H1 (cell line): ENCODE measurements at regions not wholly inside any gene's neighbourhood (a gene's known extent, or its start where the extent isn't known, plus 50 kb on each side); places are given as distances from the start of the nearest gene placed in this dataset.

Source experiments
- CTCF ChIA-PET: fragments of 300-600 bp; sonication (Branson Sonifier 250); formaldehyde crosslinking; loops from one replicate; lab custom pipeline; 2021; ENCODE audit not compliant: partially characterized antibody; lab: Charles Lee
- POLR2A ChIA-PET: fragments of 300-600 bp; sonication (Branson Sonifier 250); formaldehyde crosslinking; loops from one replicate; lab custom pipeline; 2021; ENCODE audit warnings: inconsistent platforms; ENCODE audit not compliant: partially characterized antibody; lab: Charles Lee
- DNase-seq, 2 experiments: peaks; one replicate each; pipeline versions ENCODE4 v3.0.0 to v3.0.0-alpha.2; 2010 to 2022; ENCODE audit warnings: low spot score in 2 of 2, low read depth in 1 of 2, mixed read lengths in 1 of 2
- FAIRE-seq: peaks from 2 replicates; lab custom pipeline; 2011; peaks lifted over from hg19 to GRCh38; lab: Jason Lieb, UNC
- H2AFZ ChIP-seq: 2 replicates; pipeline ENCODE4 v1.8.1; 2012; ENCODE audit warnings: low read length, inconsistent platforms
- H2AK5ac ChIP-seq: 2 replicates; pipeline ENCODE4 v1.6.1; 2013; ENCODE audit warnings: low read depth, low read length
- H2BK120ac ChIP-seq: replicated peaks from 2 replicates; pipeline ENCODE3; 2013; ENCODE audit warnings: low read depth, low read length, inconsistent platforms
- H2BK12ac ChIP-seq: 2 replicates; pipeline ENCODE4 v1.6.1; 2013; ENCODE audit warnings: low read depth, low read length
- H2BK15ac ChIP-seq: 2 replicates; pipeline ENCODE4 v1.6.1; 2013; ENCODE audit warnings: low read length
- H2BK20ac ChIP-seq: 2 replicates; pipeline ENCODE4 v1.6.1; 2013; ENCODE audit warnings: low read length
- H2BK5ac ChIP-seq: 2 replicates; pipeline ENCODE4 v1.6.1; 2013; ENCODE audit warnings: low read depth, low read length
- H3K14ac ChIP-seq: 2 replicates; pipeline ENCODE4 v1.6.1; 2013; ENCODE audit warnings: inconsistent platforms; ENCODE audit not compliant: insufficient read length
- H3K18ac ChIP-seq: 2 replicates; pipeline ENCODE4 v1.6.1; 2013; ENCODE audit warnings: low read length; ENCODE audit errors: extremely low read depth
- H3K23ac ChIP-seq: 2 replicates; pipeline ENCODE4 v1.6.1; 2013; ENCODE audit warnings: inconsistent platforms; ENCODE audit not compliant: insufficient read length
- H3K23me2 ChIP-seq: 2 replicates; pipeline ENCODE4 v1.6.1; 2013; ENCODE audit warnings: low read depth, low read length
- H3K27ac ChIP-seq: 2 replicates; pipeline ENCODE4 v1.6.1; 2011; ENCODE audit warnings: low read depth, low read length, inconsistent platforms
- H3K27me3 ChIP-seq, 4 experiments: replicated peaks in 1 of 4; 1 replicate in 1 of 4; 2 replicates in 3 of 4; pipeline versions ENCODE4 v1.6.1 to v1.8.1; 2011 to 2013; ENCODE audit warnings: low read length in 3 of 4, mild to moderate bottlenecking in 3 of 4, inconsistent platforms in 2 of 4, mixed read lengths in 2 of 4, moderate library complexity in 1 of 4; ENCODE audit not compliant: control insufficient read depth in 3 of 4, insufficient read depth in 3 of 4; ENCODE audit errors: extremely low read depth in 1 of 4
- H3K36me3 ChIP-seq, 4 experiments: 2 replicates each; pipeline versions ENCODE4 v1.6.1 to v1.8.1; 2011 to 2013; ENCODE audit warnings: mild to moderate bottlenecking in 4 of 4, low read length in 3 of 4, moderate library complexity in 2 of 4, control low read depth in 1 of 4, inconsistent platforms in 1 of 4; ENCODE audit not compliant: insufficient read depth in 4 of 4, control insufficient read depth in 2 of 4
- H3K4ac ChIP-seq: replicated peaks from 2 replicates; pipeline ENCODE3; 2013; ENCODE audit warnings: low read length, low read depth, mixed read lengths, inconsistent platforms; ENCODE audit not compliant: insufficient read length
- H3K4me1 ChIP-seq, 4 experiments: replicated peaks in 1 of 4; 1 replicate in 1 of 4; 2 replicates in 3 of 4; pipeline versions ENCODE4 v1.6.1 to v1.8.1; 2011 to 2013; ENCODE audit warnings: low read length in 3 of 4, inconsistent platforms in 2 of 4, mixed read lengths in 1 of 4; ENCODE audit not compliant: insufficient read depth in 4 of 4, control insufficient read depth in 3 of 4
- H3K4me2 ChIP-seq, 2 experiments: 2 replicates each; pipeline versions ENCODE4 v1.6.1 to v1.8.1; 2011 to 2013; ENCODE audit warnings: low read depth in 2 of 2, low read length in 2 of 2, control low read depth in 1 of 2, inconsistent platforms in 1 of 2, mild to moderate bottlenecking in 1 of 2; ENCODE audit not compliant: insufficient read depth in 1 of 2
- H3K4me3 ChIP-seq, 4 experiments: fragments of 200-600, 300-600 bp in 1 of 4; sonication (generic), shearing (Covaris generic), sonication (Bioruptor Twin) in 1 of 4; 2 replicates each; pipeline versions ENCODE4 v1.5.1 to v1.8.1; 2011 to 2016; ENCODE audit warnings: low read length in 4 of 4, low read depth in 3 of 4, control low read depth in 2 of 4, inconsistent platforms in 2 of 4, mild to moderate bottlenecking in 2 of 4, mixed read lengths in 1 of 4, moderate library complexity in 1 of 4; ENCODE audit not compliant: insufficient read depth in 2 of 4; ENCODE audit errors: extremely low read depth in 1 of 4
- H3K56ac ChIP-seq: replicated peaks from 2 replicates; pipeline ENCODE3; 2013; ENCODE audit warnings: low read depth, mild to moderate bottlenecking, mixed read lengths, low read length, inconsistent platforms; ENCODE audit not compliant: insufficient read length
- H3K79me1 ChIP-seq: 2 replicates; pipeline ENCODE4 v1.6.1; 2013; ENCODE audit warnings: low read depth, low read length, control low read depth
- H3K79me2 ChIP-seq, 2 experiments: 2 replicates each; pipeline versions ENCODE4 v1.6.1 to v1.8.1; 2012 to 2013; ENCODE audit warnings: low read length in 2 of 2, mild to moderate bottlenecking in 2 of 2, inconsistent platforms in 1 of 2; ENCODE audit not compliant: insufficient read depth in 2 of 2, control insufficient read depth in 1 of 2
- H3K9ac ChIP-seq, 4 experiments: replicated peaks in 1 of 4; 1 replicate in 1 of 4; 2 replicates in 3 of 4; pipeline versions ENCODE4 v1.6.1 to v1.8.1; 2011 to 2013; ENCODE audit warnings: low read depth in 3 of 4, low read length in 3 of 4, control low read depth in 2 of 4, mild to moderate bottlenecking in 2 of 4, moderate library complexity in 2 of 4, inconsistent platforms in 1 of 4; ENCODE audit errors: extremely low read depth in 1 of 4
- H3K9me3 ChIP-seq, 2 experiments: 2 replicates each; pipeline versions ENCODE4 v1.6.1 to v1.8.1; 2012 to 2013; ENCODE audit warnings: mild to moderate bottlenecking in 2 of 2, moderate library complexity in 2 of 2, control low read depth in 1 of 2, inconsistent platforms in 1 of 2, low read depth in 1 of 2, low read length in 1 of 2, mixed read lengths in 1 of 2; ENCODE audit not compliant: insufficient read depth in 2 of 2
- H4K20me1 ChIP-seq, 2 experiments: replicated peaks in 1 of 2; 2 replicates each; pipeline versions ENCODE3 to v1.8.1; 2011 to 2013; ENCODE audit warnings: inconsistent platforms in 2 of 2, low read length in 2 of 2, mild to moderate bottlenecking in 1 of 2; ENCODE audit not compliant: insufficient read depth in 2 of 2, control insufficient read depth in 1 of 2
- H4K5ac ChIP-seq: 2 replicates; pipeline ENCODE4 v1.6.1; 2013; ENCODE audit warnings: low read length, low read depth, mixed read lengths, inconsistent platforms; ENCODE audit not compliant: insufficient read length
- H4K8ac ChIP-seq: 2 replicates; pipeline ENCODE4 v1.8.0; 2013; ENCODE audit warnings: mild to moderate bottlenecking, moderate library complexity, low read length, inconsistent platforms; ENCODE audit not compliant: insufficient read depth; ENCODE audit errors: extremely low read depth
- H4K91ac ChIP-seq: replicated peaks from 2 replicates; pipeline ENCODE3; 2013; ENCODE audit warnings: low read length, mixed read lengths, inconsistent platforms; ENCODE audit not compliant: insufficient read length
- BACH1 ChIP-seq: IDR thresholded peaks from 2 replicates; pipeline ENCODE4 v1.6.1; 2012; ENCODE audit warnings: low read length, improper control_type of control experiment
- CBX8 ChIP-seq: fragments of 300-800, 300-1000 bp; sonication (generic); IDR thresholded peaks from 2 replicates; pipeline ENCODE4 v1.7.1; 2016; ENCODE audit warnings: low read depth, low read length, borderline replicate concordance
- CEBPB ChIP-seq: IDR thresholded peaks from 2 replicates; pipeline ENCODE4 v1.6.1; 2012; ENCODE audit warnings: low read depth, low read length
- EP300 ChIP-seq, 2 experiments: IDR thresholded peaks; 1 replicate in 1 of 2; 2 replicates in 1 of 2; pipeline ENCODE4 v1.6.1; 2011 to 2012; ENCODE audit warnings: low read depth in 2 of 2, low read length in 2 of 2, mild to moderate bottlenecking in 2 of 2, borderline replicate concordance in 1 of 2, inconsistent platforms in 1 of 2, moderate library complexity in 1 of 2
- GABPA ChIP-seq: IDR thresholded peaks from 2 replicates; pipeline ENCODE4 v1.6.1; 2011; ENCODE audit warnings: mild to moderate bottlenecking, low read length, moderate library complexity, borderline replicate concordance; ENCODE audit not compliant: insufficient read depth
- HDAC6 ChIP-seq: IDR thresholded peaks from one replicate; pipeline ENCODE4 v1.7.1; 2012; ENCODE audit warnings: low read depth, mild to moderate bottlenecking, inconsistent platforms, low read length, moderate library complexity
- KDM1A ChIP-seq: fragments of 200-600, 300-600 bp; sonication (generic); IDR thresholded peaks from 2 replicates; pipeline ENCODE4 v1.7.1; 2016; ENCODE audit warnings: mild to moderate bottlenecking, low read length, borderline replicate concordance
- RNF2 ChIP-seq: fragments of 200-900, 300-1000 bp; sonication (generic); IDR thresholded peaks from 2 replicates; pipeline ENCODE4 v1.7.1; 2016; ENCODE audit warnings: borderline replicate concordance, low read depth, mild to moderate bottlenecking, antibody characterized with exemption, low read length; ENCODE audit not compliant: poor library complexity, severe bottlenecking; ENCODE audit errors: missing control alignments
- SRF ChIP-seq: IDR thresholded peaks from 2 replicates; pipeline ENCODE4 v1.6.1; 2011; ENCODE audit warnings: mild to moderate bottlenecking, low read depth, low read length, moderate library complexity
- SUZ12 ChIP-seq: fragments of 200-600 bp; sonication (generic); IDR thresholded peaks from 2 replicates; pipeline ENCODE4 v1.6.1; 2012; ENCODE audit warnings: mild to moderate bottlenecking, inconsistent platforms, low read length, moderate library complexity, mixed read lengths
- TAF1 ChIP-seq: IDR thresholded peaks from 2 replicates; pipeline ENCODE4 v1.6.1; 2011; ENCODE audit warnings: mild to moderate bottlenecking, low read depth, low read length
- TBP ChIP-seq: IDR thresholded peaks from 2 replicates; pipeline ENCODE4 v1.6.1; 2011; ENCODE audit warnings: low read depth, low read length, improper control_type of control experiment
- TCF12 ChIP-seq: IDR thresholded peaks from 2 replicates; pipeline ENCODE4 v1.6.1; 2011; ENCODE audit warnings: low read depth, mild to moderate bottlenecking, low read length
- YY1 ChIP-seq: IDR thresholded peaks from 2 replicates; pipeline ENCODE4 v1.6.1; 2011; ENCODE audit warnings: low read depth, mild to moderate bottlenecking, low read length
- ZNF274 ChIP-seq: IDR thresholded peaks from 2 replicates; pipeline ENCODE4 v1.7.0; 2012; ENCODE audit warnings: low read length, borderline replicate concordance; ENCODE audit errors: extremely low read depth
- TF ChIP-seq, protein P1 (sequence below): IDR thresholded peaks from 2 replicates; pipeline ENCODE4 v1.6.1; 2012; ENCODE audit warnings: inconsistent platforms

DNA sequence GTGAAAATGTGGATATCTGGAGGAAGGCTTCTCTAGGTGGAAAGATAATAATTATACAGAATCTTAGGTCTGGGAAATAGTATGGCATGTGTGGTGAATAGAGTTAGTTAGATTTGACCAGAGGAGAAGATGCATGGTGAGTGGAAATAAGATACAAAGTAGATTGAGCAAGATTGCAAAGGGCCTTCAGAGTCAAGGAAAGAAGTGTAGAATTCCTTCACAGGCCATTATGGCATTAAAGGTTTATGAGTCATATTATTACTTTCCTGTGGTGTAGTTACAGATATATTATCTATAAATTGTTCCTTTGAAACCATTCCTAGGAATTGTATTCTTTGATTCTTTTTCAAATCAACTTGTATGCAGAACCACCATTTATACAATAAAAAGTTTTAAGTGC, 660.3 kb downstream of the SI start:
- POLR2A ChIA-PET, result interaction anchor here (0.6 kb wide), 1 partner anchor 80 kb away, joined by 3 read pairs; no protein-coding TSS in a partner anchor
- TF ChIP-seq TBP, result no peak
- TF ChIP-seq EP300 (IDR thresholded peaks at IDR 0.05; ENCODE audit: borderline replicate concordance in 1 of 2, low read depth in 2 of 2, low read length in 2 of 2), result no peak
- TF ChIP-seq RNF2, result no peak
- no peak for TF ChIP-seq CBX8
- TF ChIP-seq, protein P1, sequence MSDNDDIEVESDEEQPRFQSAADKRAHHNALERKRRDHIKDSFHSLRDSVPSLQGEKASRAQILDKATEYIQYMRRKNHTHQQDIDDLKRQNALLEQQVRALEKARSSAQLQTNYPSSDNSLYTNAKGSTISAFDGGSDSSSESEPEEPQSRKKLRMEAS, result no peak
- TF ChIP-seq HDAC6, result no peak
- no peak for TF ChIP-seq CEBPB
- no peak for TF ChIP-seq ZNF274
- no peak for TF ChIP-seq TCF12
- TF ChIP-seq KDM1A, result no peak
- no peak for TF ChIP-seq SRF
- TF ChIP-seq GABPA, result no peak
- no peak for TF ChIP-seq BACH1
- TF ChIP-seq TAF1, result no peak
- no peak for TF ChIP-seq YY1
- TF ChIP-seq SUZ12, result no peak

More for the DNA sequence above, 660.3 kb downstream of the SI start:
- H4K20me1 ChIP-seq, result no peaks in the 10 kb centered on the region
- no peak overlapping the region for H2BK120ac ChIP-seq
- no peak overlapping the region for H3K18ac ChIP-seq
- H3K23ac ChIP-seq, result no peak overlapping the region
- H3K56ac ChIP-seq, result no peak overlapping the region
- H3K36me3 ChIP-seq, result no peaks in the 10 kb centered on the region
- H2BK20ac ChIP-seq, result no peak overlapping the region
- FAIRE-seq, result no peak
- CTCF ChIA-PET, result no interaction called here
- H4K91ac ChIP-seq, result no peak overlapping the region
- no peak overlapping the region for H3K9ac ChIP-seq
- H4K8ac ChIP-seq, result no peak overlapping the region
- no peak overlapping the region for H3K27ac ChIP-seq
- no peak overlapping the region for H2AFZ ChIP-seq
- no peak overlapping the region for H3K14ac ChIP-seq
- H3K4me2 ChIP-seq, result no peak overlapping the region
- DNase-seq, result no peak
- H4K5ac ChIP-seq, result no peak overlapping the region
- no peak overlapping the region for H2BK15ac ChIP-seq
- no peaks in the 10 kb centered on the region for H3K4me1 ChIP-seq
- H3K27me3 ChIP-seq, result no peaks in the 10 kb centered on the region
- H2BK5ac ChIP-seq, result no peak overlapping the region
- no peaks in the 10 kb centered on the region for H3K79me1 ChIP-seq
- no peak overlapping the region for H3K4me3 ChIP-seq
- no peaks in the 10 kb centered on the region for H3K23me2 ChIP-seq
- no peak overlapping the region for H2AK5ac ChIP-seq
- H3K79me2 ChIP-seq, result no peaks in the 10 kb centered on the region
- H3K4ac ChIP-seq, result no peak overlapping the region
- H2BK12ac ChIP-seq, result no peak overlapping the region
- H3K9me3 ChIP-seq, result no peaks in the 10 kb centered on the region
